CD14-positive monocyte (primary cell): ENCODE measurements at regions not wholly inside any gene's neighbourhood (a gene's known extent, or its start where the extent isn't known, plus 50 kb on each side); places are given as distances from the start of the nearest gene placed in this dataset.

Experiments
- DNase-seq, 3 donors: peaks; one replicate each; pipeline ENCODE4 v3.0.0-alpha.2; 2011 to 2022
- H2AFZ ChIP-seq: 2 replicates; pipeline ENCODE4 v1.6.0; 2012; ENCODE audit warnings: mild to moderate bottlenecking, low read depth, low read length, inconsistent platforms; ENCODE audit not compliant: insufficient read depth, poor library complexity, severe bottlenecking
- H3K27ac ChIP-seq, 2 donors: 1 replicate in 1 of 2; 2 replicates in 1 of 2; pipeline ENCODE4 v1.5.1; 2012 to 2013; ENCODE audit warnings: low read length in 2 of 2, control low read depth in 1 of 2, inconsistent platforms in 1 of 2, low read depth in 1 of 2, mild to moderate bottlenecking in 1 of 2
- H3K27me3 ChIP-seq, 2 donors: one replicate each; pipeline versions ENCODE4 v1.6.0 to v1.6.1; 2011 to 2013; ENCODE audit warnings: low read length in 2 of 2; ENCODE audit not compliant: control insufficient read depth in 2 of 2, insufficient read depth in 2 of 2
- H3K36me3 ChIP-seq, 2 donors: replicated peaks in 1 of 2; 1 replicate in 1 of 2; 2 replicates in 1 of 2; pipeline versions ENCODE4 v1.5.1 to v1.6.1; 2012 to 2013; ENCODE audit warnings: low read length in 2 of 2, control low read depth in 1 of 2, inconsistent platforms in 1 of 2, mild to moderate bottlenecking in 1 of 2; ENCODE audit not compliant: insufficient read depth in 2 of 2, control insufficient read depth in 1 of 2
- H3K4me1 ChIP-seq, 2 donors: 1 replicate in 1 of 2; 2 replicates in 1 of 2; pipeline versions ENCODE4 v1.5.1 to v1.6.1; 2012 to 2013; ENCODE audit warnings: low read length in 2 of 2, control low read depth in 1 of 2, inconsistent platforms in 1 of 2, mild to moderate bottlenecking in 1 of 2, moderate library complexity in 1 of 2; ENCODE audit not compliant: insufficient read depth in 2 of 2, control insufficient read depth in 1 of 2
- H3K4me2 ChIP-seq: replicated peaks from 2 replicates; pipeline ENCODE3; 2012; ENCODE audit warnings: low read length, moderate library complexity, mild to moderate bottlenecking; ENCODE audit not compliant: poor library complexity, severe bottlenecking; ENCODE audit errors: extremely low read depth
- H3K4me3 ChIP-seq, 3 experiments: fragments of 200-600 bp in 1 of 3; sonication (generic) in 1 of 3; replicated peaks in 1 of 3; 1 replicate in 2 of 3; 2 replicates in 1 of 3; pipeline ENCODE4 v1.5.1; 2011 to 2013; ENCODE audit warnings: low read length in 3 of 3, mild to moderate bottlenecking in 3 of 3, control low read depth in 2 of 3, low read depth in 2 of 3, inconsistent platforms in 1 of 3, moderate library complexity in 1 of 3
- H3K79me2 ChIP-seq: 2 replicates; pipeline ENCODE4 v1.6.0; 2012; ENCODE audit warnings: mild to moderate bottlenecking, control low read depth, inconsistent platforms, low read length, moderate library complexity; ENCODE audit not compliant: insufficient read depth
- H3K9ac ChIP-seq: 2 replicates; pipeline ENCODE4 v1.6.0; 2017; ENCODE audit warnings: low read length, mild to moderate bottlenecking; ENCODE audit not compliant: insufficient read depth, poor library complexity, severe bottlenecking
- H3K9me3 ChIP-seq, 2 donors: replicated peaks in 1 of 2; 1 replicate in 1 of 2; 2 replicates in 1 of 2; pipeline versions ENCODE4 v1.5.1 to v1.6.1; 2012 to 2013; ENCODE audit warnings: low read length in 2 of 2, control low read depth in 1 of 2; ENCODE audit not compliant: control insufficient read depth in 1 of 2, insufficient read depth in 1 of 2
- H4K20me1 ChIP-seq: 2 replicates; pipeline ENCODE4 v1.6.0; 2012; ENCODE audit warnings: mild to moderate bottlenecking, low read length, control low read depth, moderate library complexity; ENCODE audit not compliant: insufficient read depth
- H3K27ac Mint-ChIP-seq, 7 donors: one replicate each; pipeline ENCODE4 v1.8.0; 2020; ENCODE audit warnings: mild to moderate bottlenecking in 7 of 7, mixed read lengths in 7 of 7, moderate library complexity in 6 of 7, inconsistent platforms in 2 of 7
- H3K27me3 Mint-ChIP-seq, 3 donors: one replicate each; pipeline ENCODE4 v1.8.0; 2021 to 2022; ENCODE audit warnings: low read depth in 3 of 3, mild to moderate bottlenecking in 3 of 3, mixed read lengths in 3 of 3, moderate library complexity in 3 of 3, inconsistent platforms in 1 of 3
- H3K36me3 Mint-ChIP-seq, 2 donors: one replicate each; pipeline ENCODE4 v1.8.0; 2020; ENCODE audit warnings: mixed read lengths in 2 of 2, inconsistent platforms in 1 of 2, mild to moderate bottlenecking in 1 of 2
- H3K4me1 Mint-ChIP-seq: one replicate; pipeline ENCODE4 v1.8.0; 2020; ENCODE audit warnings: mild to moderate bottlenecking, mixed read lengths
- H3K4me3 Mint-ChIP-seq, 2 donors: one replicate each; pipeline ENCODE4 v1.8.0; 2020; ENCODE audit warnings: mild to moderate bottlenecking in 2 of 2, mixed read lengths in 2 of 2, moderate library complexity in 1 of 2
- H3K9me3 Mint-ChIP-seq, 7 donors: one replicate each; pipeline ENCODE4 v1.8.0; 2020 to 2022; ENCODE audit warnings: mixed read lengths in 7 of 7, mild to moderate bottlenecking in 6 of 7, moderate library complexity in 6 of 7, inconsistent platforms in 2 of 7
- WGBS: methylation state at CpG from one replicate; pipeline ENCODE4 v1.1.5; 2013; ENCODE audit warnings: missing lambda C conversion rate; ENCODE audit not compliant: insufficient coverage; 5-methylcytosine and 5-hydroxymethylcytosine counted together
- intact Hi-C, 2 donors: fragments of 100-400 bp; cut with micrococcal nuclease; formaldehyde crosslinking; loops; one replicate each; pipeline versions ENCODE4 v1.15.0 to v1.15.1; 2023
- TF ChIP-seq, protein P1 (sequence below): fragments of 200-600 bp; IDR thresholded peaks from one replicate; pipeline ENCODE4 v1.8.0; 2022; ENCODE audit warnings: antibody characterized with exemption, mild to moderate bottlenecking

DNA sequence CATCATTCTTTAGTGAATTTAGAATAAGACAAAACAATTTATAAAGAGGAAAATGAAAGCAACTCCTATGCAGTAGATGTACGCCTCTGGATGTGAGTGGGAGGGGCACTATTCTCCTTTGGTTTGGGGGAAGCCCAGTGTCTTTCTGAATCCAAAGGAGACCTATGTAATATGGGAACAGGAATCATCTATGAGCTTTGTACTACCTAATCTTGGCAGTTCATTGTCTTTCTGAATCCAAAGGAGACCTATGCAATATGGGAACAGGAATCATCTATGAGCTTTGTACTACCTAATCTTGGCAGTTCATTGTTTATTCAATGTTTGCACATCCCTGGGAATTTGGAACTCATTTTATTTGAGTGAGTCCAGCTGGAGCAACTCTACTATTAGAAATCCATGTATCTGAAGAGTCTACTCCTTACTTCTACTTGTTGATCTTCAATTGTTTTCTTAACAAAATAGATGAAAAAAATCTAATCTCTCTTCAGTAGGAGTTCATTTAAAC lies 401.1 kb upstream of the LRATD1 start:
- H3K27ac Mint-ChIP-seq, result no peak overlapping the region
- Histone ChIP-seq H3K27me3 (no peaks in the 10 kb centered on the region), H3K4me3 (no peak overlapping the region), H2AFZ (no peak overlapping the region), H3K9ac (no peak overlapping the region), H3K4me2 (no peak overlapping the region), H3K4me1 (no peaks in the 10 kb centered on the region), H3K36me3 (no peaks in the 10 kb centered on the region), H3K9me3 (peaks cover 2 to 14% of the 10 kb centered on the region in 2 donors), H3K79me2 (no peaks in the 10 kb centered on the region), H4K20me1 (no peaks in the 10 kb centered on the region), H3K27ac (no peak overlapping the region)
- no peak for DNase-seq
- no peaks in the 10 kb centered on the region for H3K36me3 Mint-ChIP-seq
- intact Hi-C loops, result no loop called here
- no CpG with 5 or more reads among the region's 1 CpG for WGBS
- H3K27me3 Mint-ChIP-seq, result no peaks in the 10 kb centered on the region
- peaks cover 0 to 5% (median 2%) of the 10 kb centered on the region in 7 donors for H3K9me3 Mint-ChIP-seq
- H3K4me3 Mint-ChIP-seq, result no peak overlapping the region
- TF ChIP-seq, protein P1, sequence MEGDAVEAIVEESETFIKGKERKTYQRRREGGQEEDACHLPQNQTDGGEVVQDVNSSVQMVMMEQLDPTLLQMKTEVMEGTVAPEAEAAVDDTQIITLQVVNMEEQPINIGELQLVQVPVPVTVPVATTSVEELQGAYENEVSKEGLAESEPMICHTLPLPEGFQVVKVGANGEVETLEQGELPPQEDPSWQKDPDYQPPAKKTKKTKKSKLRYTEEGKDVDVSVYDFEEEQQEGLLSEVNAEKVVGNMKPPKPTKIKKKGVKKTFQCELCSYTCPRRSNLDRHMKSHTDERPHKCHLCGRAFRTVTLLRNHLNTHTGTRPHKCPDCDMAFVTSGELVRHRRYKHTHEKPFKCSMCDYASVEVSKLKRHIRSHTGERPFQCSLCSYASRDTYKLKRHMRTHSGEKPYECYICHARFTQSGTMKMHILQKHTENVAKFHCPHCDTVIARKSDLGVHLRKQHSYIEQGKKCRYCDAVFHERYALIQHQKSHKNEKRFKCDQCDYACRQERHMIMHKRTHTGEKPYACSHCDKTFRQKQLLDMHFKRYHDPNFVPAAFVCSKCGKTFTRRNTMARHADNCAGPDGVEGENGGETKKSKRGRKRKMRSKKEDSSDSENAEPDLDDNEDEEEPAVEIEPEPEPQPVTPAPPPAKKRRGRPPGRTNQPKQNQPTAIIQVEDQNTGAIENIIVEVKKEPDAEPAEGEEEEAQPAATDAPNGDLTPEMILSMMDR, result no peak
- no peaks in the 10 kb centered on the region for H3K4me1 Mint-ChIP-seq

DNA sequence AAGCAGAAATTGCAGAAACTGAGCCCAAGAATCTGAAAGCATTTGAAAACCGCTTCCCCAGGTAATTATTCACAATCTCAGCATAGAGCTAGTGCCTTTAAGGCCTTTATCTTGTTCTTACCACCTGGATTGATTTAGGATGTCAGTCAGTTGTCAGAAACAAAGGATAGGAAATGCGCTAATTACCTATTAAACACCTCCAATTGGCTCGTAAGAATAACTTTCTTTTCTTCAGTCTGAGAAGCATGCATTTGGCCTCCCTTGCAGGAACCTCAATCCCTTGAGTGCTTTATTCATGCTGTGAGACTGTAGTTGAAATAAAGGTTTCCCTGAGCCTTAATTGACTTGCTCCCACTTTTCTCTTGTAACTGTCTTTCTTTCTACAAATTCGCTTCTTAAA lies 400.3 kb upstream of the LRATD1 start:
- H3K27me3 Mint-ChIP-seq, result no peaks in the 10 kb centered on the region
- Histone ChIP-seq H3K9ac (no peak overlapping the region), H3K9me3 (peaks cover 2 to 14% of the 10 kb centered on the region in 2 donors), H3K4me2 (no peak overlapping the region), H3K4me1 (no peaks in the 10 kb centered on the region), H3K27ac (no peak overlapping the region), H3K27me3 (no peaks in the 10 kb centered on the region), H2AFZ (no peak overlapping the region), H4K20me1 (no peaks in the 10 kb centered on the region), H3K79me2 (no peaks in the 10 kb centered on the region), H3K36me3 (no peaks in the 10 kb centered on the region), H3K4me3 (no peak overlapping the region)
- no peaks in the 10 kb centered on the region for H3K36me3 Mint-ChIP-seq
- H3K27ac Mint-ChIP-seq, result no peak overlapping the region
- peaks cover 0 to 5% (median 2%) of the 10 kb centered on the region in 7 donors for H3K9me3 Mint-ChIP-seq
- WGBS, result no CpG with 5 or more reads among the region's 4 CpGs
- TF ChIP-seq, protein P1, result no peak
- H3K4me3 Mint-ChIP-seq, result no peak overlapping the region
- H3K4me1 Mint-ChIP-seq, result no peaks in the 10 kb centered on the region
- intact Hi-C loops, result no loop called here
- DNase-seq, result no peak
